ENCODE measurements at regions not wholly inside any gene's neighbourhood (a gene's known extent, or its start where the extent isn't known, plus 50 kb on each side); places are given as distances from the start of the nearest gene placed in this dataset.

DNA sequence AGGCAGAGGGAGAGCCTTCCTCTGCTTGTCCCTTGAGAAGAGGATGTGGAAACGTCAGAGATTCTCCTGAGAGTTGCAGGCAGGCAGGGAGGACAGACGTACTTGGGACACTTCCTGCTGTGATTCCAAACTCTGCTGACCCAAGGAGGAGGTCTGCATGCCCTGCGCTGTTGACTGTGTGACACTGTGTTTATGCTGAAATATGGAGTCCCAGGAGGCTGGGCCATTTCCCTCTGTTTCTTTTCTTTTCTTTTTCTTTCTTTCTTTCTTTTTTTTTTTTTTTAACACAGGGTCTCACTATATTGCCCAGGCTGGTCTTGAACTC lies 63.5 kb upstream of the BHLHE23 start:
- Histone ChIP-seq H3K9ac (replicated peaks; ENCODE audit: extremely low read depth, insufficient read depth, low read length) (no peak overlapping the region), H3K36me3 (ENCODE audit: control insufficient read depth in 2 of 2, extremely low read depth in 1 of 2, insufficient read depth in 2 of 2, low read length in 2 of 2) (no peaks in the 10 kb centered on the region), H3K27me3 (ENCODE audit: control insufficient read depth in 2 of 2, insufficient read depth in 2 of 2, low read length in 2 of 2) (peaks cover 8 to 12% of the 10 kb centered on the region in 2 experiments), H3K27ac (ENCODE audit: insufficient read depth, low read depth, low read length) (no peak overlapping the region), H3K4me2 (ENCODE audit: insufficient read depth, low read length) (no peak overlapping the region), H3K4me3 (replicated peaks in 1 of 3; ENCODE audit: insufficient read depth in 1 of 3, low read depth in 1 of 3, low read length in 3 of 3) (no peak overlapping the region), H3K9me3 (replicated peaks; ENCODE audit: control insufficient read depth, insufficient read depth, low read length) (no peaks in the 10 kb centered on the region), H3K79me2 (ENCODE audit: control insufficient read depth, insufficient read depth, low read length) (no peaks in the 10 kb centered on the region), H3K4me1 (ENCODE audit: control insufficient read depth, extremely low read depth, insufficient read depth, low read length) (no peaks in the 10 kb centered on the region), H3K9me1 (replicated peaks; ENCODE audit: control insufficient read depth, extremely low read depth, insufficient read depth, low read length) (no peaks in the 10 kb centered on the region), H4K20me1 (replicated peaks; ENCODE audit: control insufficient read depth, extremely low read depth, insufficient read depth, low read length) (no peaks in the 10 kb centered on the region), H2AFZ (ENCODE audit: low read depth, low read length) (no peak overlapping the region)
- intact Hi-C loops (cut with micrococcal nuclease), result no loop called here
- dilution Hi-C loops (cut with MboI; ENCODE audit: extremely low pct_ligation_motif_present, low sequenced_read_pairs), result no loop called here
- TF ChIP-seq JUN (IDR thresholded peaks at IDR 0.05; ENCODE audit: borderline replicate concordance, insufficient read depth, insufficient read length, low read depth) (no peak), EZH2 (IDR thresholded peaks at IDR 0.05; ENCODE audit: borderline replicate concordance, low read depth, low read length, severe bottlenecking) (no peak), FOS (IDR thresholded peaks at IDR 0.05; ENCODE audit: borderline replicate concordance, insufficient read depth, low read length) (no peak), POLR2AphosphoS5 (IDR thresholded peaks at IDR 0.05; ENCODE audit: insufficient read depth, low read depth, low read length) (no peak), GATA2 (IDR thresholded peaks at IDR 0.05; ENCODE audit: insufficient read depth, insufficient read length, low read depth, low read length) (no peak)
- TF ChIP-seq, protein P1, sequence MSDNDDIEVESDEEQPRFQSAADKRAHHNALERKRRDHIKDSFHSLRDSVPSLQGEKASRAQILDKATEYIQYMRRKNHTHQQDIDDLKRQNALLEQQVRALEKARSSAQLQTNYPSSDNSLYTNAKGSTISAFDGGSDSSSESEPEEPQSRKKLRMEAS (IDR thresholded peaks at IDR 0.05; ENCODE audit: insufficient read depth, insufficient read length), result no peak
- FAIRE-seq (no peak), DNase-seq (ENCODE audit: low read depth, low spot score) (no peak)
- CTCF ChIA-PET, result interaction anchor here (1.4 kb wide), 1 partner anchor 12 kb away, joined by 5 read pairs; no protein-coding TSS in a partner anchor
- POLR2A ChIA-PET, result interaction anchor here (0.6 kb wide), 1 partner anchor 44 kb away, joined by 5 read pairs; no protein-coding TSS in a partner anchor
- no TSS peak for BruUV-seq (replicated peaks)

DNA sequence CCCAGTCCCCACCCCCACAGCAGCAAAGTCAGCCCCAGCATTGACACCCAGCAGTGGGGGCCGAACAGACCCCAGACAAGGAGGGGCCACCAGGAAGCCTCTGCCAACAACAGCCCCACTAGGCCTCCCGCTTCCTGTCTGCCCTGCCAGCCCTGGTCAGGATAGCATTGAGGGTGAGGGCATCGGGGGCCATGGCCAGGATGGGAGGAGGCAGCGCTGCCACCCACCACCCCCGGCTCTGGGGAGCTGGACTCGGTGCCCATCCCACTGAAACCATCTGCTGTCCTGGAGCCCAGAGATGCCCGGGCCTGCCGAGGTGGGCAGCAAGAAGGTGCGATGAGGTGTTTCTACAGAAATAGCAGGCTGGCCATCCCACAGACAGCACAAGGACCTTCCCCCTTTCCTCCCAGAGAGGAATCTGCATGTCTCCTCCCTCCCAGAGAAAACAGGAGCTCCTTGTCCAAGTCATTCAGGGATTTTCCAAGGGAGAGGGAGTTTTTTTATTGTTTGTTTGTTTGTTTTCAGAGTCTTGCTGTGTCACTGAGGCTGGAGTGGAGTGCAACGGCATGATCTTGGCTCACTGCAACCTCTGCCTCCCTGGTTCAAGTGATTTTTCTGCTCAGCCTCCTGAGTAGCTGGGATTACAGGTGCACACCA lies 62.1 kb upstream of the BHLHE23 start:
- Histone ChIP-seq H3K9ac (replicated peaks; ENCODE audit: extremely low read depth, insufficient read depth, low read length) (no peak overlapping the region), H3K9me3 (replicated peaks; ENCODE audit: control insufficient read depth, insufficient read depth, low read length) (no peaks in the 10 kb centered on the region), H3K27me3 (ENCODE audit: control insufficient read depth in 2 of 2, insufficient read depth in 2 of 2, low read length in 2 of 2) (peaks cover 8 to 12% of the 10 kb centered on the region in 2 experiments), H2AFZ (ENCODE audit: low read depth, low read length) (no peak overlapping the region), H3K27ac (ENCODE audit: insufficient read depth, low read depth, low read length) (no peak overlapping the region), H3K4me3 (replicated peaks in 1 of 3; ENCODE audit: insufficient read depth in 1 of 3, low read depth in 1 of 3, low read length in 3 of 3) (no peak overlapping the region), H3K4me2 (ENCODE audit: insufficient read depth, low read length) (no peak overlapping the region), H3K9me1 (replicated peaks; ENCODE audit: control insufficient read depth, extremely low read depth, insufficient read depth, low read length) (no peaks in the 10 kb centered on the region), H3K79me2 (ENCODE audit: control insufficient read depth, insufficient read depth, low read length) (no peaks in the 10 kb centered on the region), H3K36me3 (ENCODE audit: control insufficient read depth in 2 of 2, extremely low read depth in 1 of 2, insufficient read depth in 2 of 2, low read length in 2 of 2) (no peaks in the 10 kb centered on the region), H4K20me1 (replicated peaks; ENCODE audit: control insufficient read depth, extremely low read depth, insufficient read depth, low read length) (no peaks in the 10 kb centered on the region), H3K4me1 (ENCODE audit: control insufficient read depth, extremely low read depth, insufficient read depth, low read length) (no peaks in the 10 kb centered on the region)
- dilution Hi-C loops (cut with MboI; ENCODE audit: extremely low pct_ligation_motif_present, low sequenced_read_pairs), result no loop called here
- FAIRE-seq (no peak), DNase-seq (ENCODE audit: low read depth, low spot score) (no peak)
- intact Hi-C loops (cut with micrococcal nuclease), result no loop called here
- no peak for TF ChIP-seq FOS (IDR thresholded peaks at IDR 0.05; ENCODE audit: borderline replicate concordance, insufficient read depth, low read length)
- no peak for TF ChIP-seq POLR2A (IDR thresholded peaks at IDR 0.05; ENCODE audit: low read depth, low read length)
- TF ChIP-seq EZH2 (IDR thresholded peaks at IDR 0.05; ENCODE audit: borderline replicate concordance, low read depth, low read length, severe bottlenecking), result no peak
- TF ChIP-seq GATA2 (IDR thresholded peaks at IDR 0.05; ENCODE audit: insufficient read depth, insufficient read length, low read depth, low read length), result no peak
- TF ChIP-seq, protein P1 (IDR thresholded peaks at IDR 0.05; ENCODE audit: insufficient read depth, insufficient read length), result no peak
- TF ChIP-seq POLR2AphosphoS5 (IDR thresholded peaks at IDR 0.05; ENCODE audit: insufficient read depth, low read depth, low read length), result no peak
- TF ChIP-seq JUN (IDR thresholded peaks at IDR 0.05; ENCODE audit: borderline replicate concordance, insufficient read depth, insufficient read length, low read depth), result no peak
- no peak for TF ChIP-seq MYC (IDR thresholded peaks at IDR 0.05; ENCODE audit: low read depth, low read length)
- TF ChIP-seq, protein P2, sequence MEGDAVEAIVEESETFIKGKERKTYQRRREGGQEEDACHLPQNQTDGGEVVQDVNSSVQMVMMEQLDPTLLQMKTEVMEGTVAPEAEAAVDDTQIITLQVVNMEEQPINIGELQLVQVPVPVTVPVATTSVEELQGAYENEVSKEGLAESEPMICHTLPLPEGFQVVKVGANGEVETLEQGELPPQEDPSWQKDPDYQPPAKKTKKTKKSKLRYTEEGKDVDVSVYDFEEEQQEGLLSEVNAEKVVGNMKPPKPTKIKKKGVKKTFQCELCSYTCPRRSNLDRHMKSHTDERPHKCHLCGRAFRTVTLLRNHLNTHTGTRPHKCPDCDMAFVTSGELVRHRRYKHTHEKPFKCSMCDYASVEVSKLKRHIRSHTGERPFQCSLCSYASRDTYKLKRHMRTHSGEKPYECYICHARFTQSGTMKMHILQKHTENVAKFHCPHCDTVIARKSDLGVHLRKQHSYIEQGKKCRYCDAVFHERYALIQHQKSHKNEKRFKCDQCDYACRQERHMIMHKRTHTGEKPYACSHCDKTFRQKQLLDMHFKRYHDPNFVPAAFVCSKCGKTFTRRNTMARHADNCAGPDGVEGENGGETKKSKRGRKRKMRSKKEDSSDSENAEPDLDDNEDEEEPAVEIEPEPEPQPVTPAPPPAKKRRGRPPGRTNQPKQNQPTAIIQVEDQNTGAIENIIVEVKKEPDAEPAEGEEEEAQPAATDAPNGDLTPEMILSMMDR (IDR thresholded peaks at IDR 0.05; ENCODE audit: extremely low read depth in 1 of 2, insufficient read depth in 1 of 2, low read depth in 1 of 2, low read length in 2 of 2), result no peak
- ChIA-PET POLR2A (no interaction called here), CTCF (interaction anchor here (1.1 to 1.4 kb wide), 2 partner anchors 13 to 47 kb away, joined by 3 to 5 read pairs; no protein-coding TSS in a partner anchor)
- BruUV-seq (replicated peaks), result no TSS peak
